Upper lobe of left lung (tissue), 4 donors: ENCODE measurements at regions not wholly inside any gene's neighbourhood (a gene's known extent, or its start where the extent isn't known, plus 50 kb on each side); places are given as distances from the start of the nearest gene placed in this dataset.
"Not testable (repeated sequence)": the region's sequence is repeated elsewhere in the genome, so short reads cannot be mapped to it uniquely, and the experiment has no call there.

Experiments used
- POLR2A ChIP-seq, 4 donors: fragments of 450-650 bp; IDR thresholded peaks; one replicate each; pipeline ENCODE4 v1.5.1; 2016 to 2017; ENCODE audit warnings: antibody characterized with exemption in 4 of 4, mild to moderate bottlenecking in 2 of 4
- POLR2AphosphoS5 ChIP-seq, 2 donors: sonication (generic); formaldehyde crosslinking; IDR thresholded peaks; one replicate each; pipeline ENCODE4 v1.5.1; 2017; ENCODE audit warnings: antibody characterized with exemption in 2 of 2
- TF ChIP-seq, protein P1 (sequence below), 6 experiments: fragments of 450-650 bp in 4 of 6; fragments of 200-600 bp in 2 of 6; sonication (generic) in 2 of 6; IDR thresholded peaks; one replicate each; pipeline ENCODE4 v1.5.1; 2016 to 2019; ENCODE audit warnings: antibody characterized with exemption in 6 of 6

DNA sequence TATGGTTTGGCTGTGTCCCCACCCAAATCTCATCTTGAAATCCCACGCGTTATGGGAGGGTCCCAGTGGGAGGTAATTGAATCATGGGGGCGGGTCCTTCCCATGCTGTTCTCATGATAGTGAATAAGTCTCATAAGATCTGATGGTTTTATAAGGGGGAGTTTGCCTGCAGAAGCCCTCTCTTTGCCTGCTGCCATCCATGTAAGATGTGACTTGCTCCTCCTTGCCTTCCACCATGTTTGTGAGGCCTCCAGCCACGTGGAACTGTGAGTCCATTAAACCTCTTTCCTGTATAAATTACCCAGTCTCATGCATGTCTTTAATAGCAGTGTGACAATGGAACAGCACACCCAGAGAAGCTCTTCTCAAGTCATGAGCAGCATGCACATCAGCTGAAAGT is 119.1 kb upstream of the CARD11 start:
- TF ChIP-seq POLR2AphosphoS5, POLR2A (IDR thresholded peaks at IDR 0.05): not testable (repeated sequence)
- TF ChIP-seq, protein P1, sequence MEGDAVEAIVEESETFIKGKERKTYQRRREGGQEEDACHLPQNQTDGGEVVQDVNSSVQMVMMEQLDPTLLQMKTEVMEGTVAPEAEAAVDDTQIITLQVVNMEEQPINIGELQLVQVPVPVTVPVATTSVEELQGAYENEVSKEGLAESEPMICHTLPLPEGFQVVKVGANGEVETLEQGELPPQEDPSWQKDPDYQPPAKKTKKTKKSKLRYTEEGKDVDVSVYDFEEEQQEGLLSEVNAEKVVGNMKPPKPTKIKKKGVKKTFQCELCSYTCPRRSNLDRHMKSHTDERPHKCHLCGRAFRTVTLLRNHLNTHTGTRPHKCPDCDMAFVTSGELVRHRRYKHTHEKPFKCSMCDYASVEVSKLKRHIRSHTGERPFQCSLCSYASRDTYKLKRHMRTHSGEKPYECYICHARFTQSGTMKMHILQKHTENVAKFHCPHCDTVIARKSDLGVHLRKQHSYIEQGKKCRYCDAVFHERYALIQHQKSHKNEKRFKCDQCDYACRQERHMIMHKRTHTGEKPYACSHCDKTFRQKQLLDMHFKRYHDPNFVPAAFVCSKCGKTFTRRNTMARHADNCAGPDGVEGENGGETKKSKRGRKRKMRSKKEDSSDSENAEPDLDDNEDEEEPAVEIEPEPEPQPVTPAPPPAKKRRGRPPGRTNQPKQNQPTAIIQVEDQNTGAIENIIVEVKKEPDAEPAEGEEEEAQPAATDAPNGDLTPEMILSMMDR (IDR thresholded peaks at IDR 0.05): not testable (repeated sequence)
